Kidney tubule cell (primary cell): ENCODE measurements at regions not wholly inside any gene's neighbourhood (a gene's known extent, or its start where the extent isn't known, plus 50 kb on each side); places are given as distances from the start of the nearest gene placed in this dataset.
"Not testable (repeated sequence)": the region's sequence is repeated elsewhere in the genome, so short reads cannot be mapped to it uniquely, and the experiment has no call there.

Experiments used
- DNase-seq: peaks from one replicate; pipeline ENCODE4 v3.0.0-alpha.2; 2018; ENCODE audit warnings: low spot score

DNA sequence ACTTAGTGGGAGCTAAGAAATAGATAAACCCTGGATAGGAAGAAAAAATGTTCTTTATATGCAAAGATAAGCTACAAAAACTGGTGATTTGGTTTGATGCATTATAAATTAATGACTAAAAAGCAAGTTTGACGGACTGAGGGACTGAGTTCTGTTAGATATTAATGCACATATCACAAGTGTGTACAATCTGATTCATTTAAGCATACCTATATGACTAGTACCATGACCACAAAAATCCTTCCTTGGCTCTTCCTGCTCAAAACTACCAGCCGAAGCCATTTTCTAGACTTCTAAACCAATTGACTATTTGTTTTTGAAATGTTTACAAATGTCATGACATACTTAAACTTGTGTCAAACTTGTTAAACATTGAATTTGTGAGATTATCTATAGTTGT lies 374.5 kb upstream of the MON1B start:
- peak; percentile 46 for DNase-seq

DNA sequence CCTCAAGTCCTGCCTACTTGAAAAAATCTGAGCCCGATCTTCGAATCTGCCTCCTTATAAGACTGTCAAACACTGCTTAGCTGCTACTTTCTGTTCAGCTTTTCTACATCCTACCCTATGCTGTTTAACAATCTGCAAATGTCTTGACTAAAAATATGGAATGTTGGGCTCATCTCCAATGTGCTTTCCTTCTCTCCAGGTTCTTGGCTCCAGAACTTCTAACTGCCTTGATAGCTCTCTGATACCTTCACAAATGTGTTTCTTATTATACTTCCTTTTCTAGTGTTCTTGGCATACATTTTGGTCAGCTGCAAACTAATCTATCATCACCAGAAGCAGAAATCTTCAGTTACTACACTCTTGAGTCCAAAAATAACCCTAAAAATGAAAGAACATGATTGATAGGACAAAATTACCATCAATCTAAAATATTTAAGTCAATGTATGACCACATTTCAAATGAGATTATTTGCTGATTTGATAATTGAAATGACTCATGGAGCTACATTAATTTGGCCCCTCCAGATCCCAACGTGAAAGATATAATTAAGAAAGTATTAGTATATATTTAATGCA lies 372.3 kb upstream of the MON1B start:
- no peak for DNase-seq

DNA sequence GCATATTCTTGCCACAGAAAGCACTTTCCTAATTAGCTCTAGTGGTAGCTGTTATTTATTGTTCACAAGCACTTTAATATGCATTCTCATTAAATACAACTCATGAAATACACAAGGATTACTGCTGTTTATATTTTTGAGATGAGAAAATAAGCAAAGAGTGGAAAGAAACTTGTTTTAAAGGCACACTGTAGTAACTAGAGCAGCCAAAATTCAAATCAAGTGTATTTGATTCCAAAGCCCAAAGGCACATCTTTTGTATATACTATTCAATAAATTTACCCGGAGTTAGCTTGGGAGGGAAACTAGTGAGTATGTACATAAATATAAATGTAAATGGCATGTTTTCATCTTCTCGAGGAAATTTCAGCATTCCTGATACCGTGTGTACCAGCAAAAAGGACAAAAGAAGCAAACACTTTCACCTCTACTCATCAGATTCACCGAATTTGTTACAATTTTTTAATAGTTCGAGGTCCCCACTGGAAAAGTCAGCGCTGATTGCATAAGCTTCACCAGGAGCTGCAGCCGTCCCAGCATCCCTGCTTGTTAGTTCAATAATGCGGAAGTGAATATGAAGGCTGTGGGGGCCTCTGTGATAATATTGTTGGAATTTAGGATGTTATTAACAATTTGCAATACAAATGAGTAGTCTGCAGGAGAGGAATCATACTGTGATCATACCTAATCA lies 371.6 kb upstream of the MON1B start:
- no peak for DNase-seq

DNA sequence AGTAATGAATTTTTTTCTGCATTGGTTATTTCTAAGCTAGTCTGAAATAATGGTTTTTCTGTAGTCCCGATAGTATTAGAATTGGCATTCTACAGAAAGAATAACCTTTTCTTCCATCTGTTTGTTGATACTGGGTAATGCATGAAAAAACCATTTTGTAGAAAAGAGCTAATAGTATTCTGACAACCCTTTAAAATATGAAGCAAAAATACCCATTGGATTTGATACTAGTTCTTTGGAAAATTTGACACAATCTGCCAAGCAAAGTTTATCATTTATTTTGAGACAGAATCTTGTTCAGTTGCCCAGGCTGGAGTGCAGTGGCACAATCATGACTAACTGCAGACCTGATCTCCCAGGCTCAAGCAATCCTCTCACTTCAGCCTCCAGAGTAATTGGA lies 366.8 kb upstream of the MON1B start:
- DNase-seq, result no peak

DNA sequence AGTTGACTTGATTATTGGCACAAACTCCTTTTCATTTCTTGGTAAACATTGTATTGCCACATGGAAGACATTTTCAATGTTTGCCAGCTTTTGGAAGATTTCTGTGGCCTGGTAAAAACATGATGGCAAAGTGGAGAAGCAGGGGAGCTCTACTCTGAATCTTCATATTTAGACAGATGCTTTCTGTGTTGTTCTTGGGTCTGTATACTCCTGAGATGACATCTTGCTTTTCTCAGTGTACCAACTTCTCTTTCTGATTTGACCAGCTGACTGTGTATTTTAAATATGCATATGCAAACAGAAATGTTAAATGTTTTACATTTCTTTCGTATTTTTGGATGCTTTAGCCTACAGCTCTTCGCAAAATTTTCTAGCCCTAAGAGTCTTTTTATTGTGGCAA lies 366.2 kb upstream of the MON1B start:
- DNase-seq, result no peak

DNA sequence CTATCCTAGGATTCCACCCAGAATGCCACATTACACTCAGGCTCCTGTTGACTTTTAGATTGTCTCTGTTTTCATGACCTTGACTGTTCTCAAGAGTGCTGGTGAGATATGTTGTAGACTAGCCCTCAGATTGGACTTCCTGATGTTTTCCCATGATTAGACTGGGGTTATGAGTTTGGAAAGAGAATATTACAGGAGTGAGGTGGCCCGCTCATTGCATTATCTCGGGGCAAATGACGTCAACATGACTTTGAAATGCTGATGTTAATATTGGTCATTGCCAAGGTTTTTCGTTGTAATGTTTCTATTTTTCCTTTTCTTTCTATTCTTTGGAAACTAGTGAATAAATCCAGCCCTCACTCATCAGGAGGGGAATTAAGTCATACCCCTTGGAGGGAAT lies 355.7 kb upstream of the MON1B start:
- no peak for DNase-seq

DNA sequence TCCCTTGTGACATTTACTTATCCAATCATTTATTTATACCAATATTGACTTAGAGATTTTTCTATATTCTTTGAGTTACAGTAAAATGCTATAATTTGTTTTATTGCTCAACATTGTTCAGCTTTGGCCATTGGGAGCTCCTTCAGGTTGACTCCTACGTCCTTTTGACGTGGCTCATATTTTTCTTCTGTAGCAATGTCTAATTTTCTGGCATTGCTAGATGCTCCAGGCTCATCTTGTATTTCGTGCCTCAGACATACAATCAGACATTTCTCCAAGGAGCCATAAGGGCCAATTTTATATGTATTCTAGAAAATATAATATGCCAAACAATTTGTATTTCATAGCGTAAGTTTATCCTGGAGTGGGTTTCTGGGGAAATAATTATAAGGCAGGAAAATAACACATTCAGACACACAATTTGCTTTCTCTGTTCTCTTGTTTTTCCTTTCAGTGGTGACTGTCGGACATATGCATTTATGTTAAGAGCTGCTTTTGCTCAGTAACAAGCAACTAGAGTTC lies 355.1 kb upstream of the MON1B start:
- no peak for DNase-seq

DNA sequence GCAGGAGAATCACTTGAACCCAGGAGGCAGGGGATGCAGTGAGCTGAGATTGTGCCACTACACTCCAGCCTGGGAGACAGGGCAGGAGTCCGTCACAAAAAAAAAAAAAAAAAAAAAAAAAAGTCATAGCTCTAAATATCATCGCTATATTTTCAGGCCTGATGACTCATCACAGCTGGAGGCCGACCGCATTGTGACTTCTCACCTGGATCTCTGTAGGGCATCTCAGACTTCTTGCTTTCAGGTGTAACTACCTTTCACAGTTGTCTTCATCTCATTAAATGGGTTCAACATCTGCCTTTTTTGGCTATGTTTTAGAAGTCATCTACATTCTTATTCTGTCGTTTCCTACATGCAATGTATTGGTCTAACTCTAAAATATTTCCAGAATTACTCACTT lies 353.1 kb upstream of the MON1B start:
- no peak for DNase-seq

DNA sequence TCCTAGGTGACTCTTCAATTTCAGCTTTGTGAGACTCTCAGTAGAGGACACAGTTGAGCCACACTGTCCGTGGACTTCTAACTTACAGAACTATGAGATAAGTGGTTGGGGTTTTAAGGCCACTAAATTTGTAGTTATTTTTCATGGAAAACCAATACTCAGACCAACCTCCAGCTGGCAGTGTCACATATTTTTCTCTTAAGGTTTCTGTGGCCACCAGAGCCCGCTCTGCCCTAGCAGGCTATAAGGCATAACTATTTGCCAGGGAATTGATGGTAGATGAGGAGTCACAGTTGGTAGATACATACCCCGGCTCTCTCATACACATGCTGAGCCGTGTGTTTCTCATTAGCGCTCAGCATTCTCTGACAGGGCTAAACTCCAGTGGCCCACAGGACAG lies 336.8 kb upstream of the MON1B start:
- DNase-seq, result peak; percentile 27

DNA sequence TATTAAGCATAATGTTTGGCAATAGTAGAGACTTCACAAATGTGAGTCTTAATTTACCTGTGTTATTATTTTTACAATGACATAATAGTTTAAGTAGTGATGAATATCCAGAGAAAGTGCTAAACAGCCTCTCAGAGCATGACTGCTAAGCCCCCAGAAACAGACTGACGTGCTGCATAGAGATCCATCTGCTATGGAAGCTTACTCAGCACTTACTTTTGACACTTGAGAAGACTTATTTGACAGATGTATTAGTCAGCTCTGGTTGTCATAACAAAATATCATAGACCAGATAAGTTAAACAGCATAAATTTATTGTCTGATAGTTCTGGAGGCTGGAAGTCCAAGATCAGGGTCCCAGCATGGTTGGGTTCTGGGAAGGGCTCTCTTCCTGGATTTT lies 334.9 kb upstream of the MON1B start:
- no peak for DNase-seq

DNA sequence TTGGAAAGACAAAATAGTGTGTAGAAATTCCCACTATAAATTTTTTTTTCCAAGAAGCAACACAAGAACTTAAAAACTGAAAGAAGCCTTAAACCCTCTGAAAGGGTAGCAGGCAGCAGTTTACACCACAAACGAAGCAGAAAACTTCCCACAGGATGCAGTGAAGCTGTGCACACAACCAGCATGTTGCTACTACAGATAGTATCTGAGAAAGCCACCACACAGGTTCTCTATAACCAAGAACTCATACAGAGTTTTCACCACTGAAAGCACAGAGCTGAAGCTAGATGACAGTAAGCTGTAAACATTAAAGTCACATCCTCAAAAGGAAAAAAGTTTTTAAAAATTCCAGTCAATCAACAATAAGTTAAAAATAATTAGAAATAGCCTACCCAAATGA lies 333.6 kb upstream of the MON1B start:
- no peak for DNase-seq

DNA sequence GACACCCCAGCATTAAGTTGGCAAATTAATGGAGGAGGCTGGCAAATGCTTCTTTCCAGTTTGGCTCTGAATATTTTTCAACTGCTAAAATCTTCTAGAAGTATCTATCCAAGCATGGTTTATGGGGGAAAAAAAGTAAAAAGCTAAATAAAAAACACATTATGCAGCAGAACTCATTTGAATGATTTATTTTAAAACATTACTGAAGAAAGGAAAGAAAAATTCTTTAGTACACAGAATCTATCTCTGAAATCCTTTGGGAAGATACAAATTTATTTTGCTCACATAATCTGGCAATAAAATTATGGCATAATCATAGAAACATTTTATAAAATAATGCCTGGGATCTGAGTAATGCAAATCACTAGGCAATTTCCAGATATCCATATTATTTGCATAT lies 328.1 kb upstream of the MON1B start:
- DNase-seq, result no peak

DNA sequence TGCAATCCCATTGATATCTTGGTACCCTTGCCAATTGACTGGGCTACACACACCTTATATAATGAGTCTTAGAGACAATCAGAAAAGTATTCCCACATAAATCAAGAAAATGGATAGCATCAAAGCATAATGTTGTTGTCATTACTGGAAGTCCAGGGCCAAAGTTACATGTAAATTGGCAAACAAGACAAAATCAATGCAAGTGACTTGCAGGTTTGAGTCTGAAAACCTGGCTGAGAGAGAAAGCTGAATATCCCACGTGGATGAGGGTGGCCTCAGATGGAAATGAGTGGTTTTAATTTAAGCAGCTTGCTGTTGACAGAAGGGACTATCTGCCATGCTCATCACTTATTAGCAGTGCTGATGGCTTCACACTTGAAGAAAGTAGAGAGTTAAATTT lies 324.0 kb upstream of the MON1B start:
- DNase-seq, result no peak

DNA sequence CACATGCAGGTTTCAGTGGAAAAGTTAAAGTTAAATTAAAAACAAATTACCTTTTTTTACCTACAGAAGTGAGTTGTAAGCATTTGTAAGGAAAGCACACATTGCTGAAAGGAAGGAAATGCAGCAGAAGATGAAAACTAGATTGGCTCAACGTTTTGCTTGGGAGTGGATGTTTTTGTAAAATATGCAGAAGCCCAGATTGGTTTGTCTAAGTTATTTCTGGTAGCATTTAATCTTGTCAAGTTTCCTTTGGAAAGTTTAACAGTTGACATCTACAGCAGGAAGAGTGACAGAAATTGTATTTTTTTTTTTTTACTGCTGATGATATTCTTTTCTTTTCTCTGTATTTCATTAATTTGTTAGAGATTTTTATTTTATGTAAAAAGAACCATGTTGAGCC lies 315.1 kb upstream of the MON1B start:
- no peak for DNase-seq

DNA sequence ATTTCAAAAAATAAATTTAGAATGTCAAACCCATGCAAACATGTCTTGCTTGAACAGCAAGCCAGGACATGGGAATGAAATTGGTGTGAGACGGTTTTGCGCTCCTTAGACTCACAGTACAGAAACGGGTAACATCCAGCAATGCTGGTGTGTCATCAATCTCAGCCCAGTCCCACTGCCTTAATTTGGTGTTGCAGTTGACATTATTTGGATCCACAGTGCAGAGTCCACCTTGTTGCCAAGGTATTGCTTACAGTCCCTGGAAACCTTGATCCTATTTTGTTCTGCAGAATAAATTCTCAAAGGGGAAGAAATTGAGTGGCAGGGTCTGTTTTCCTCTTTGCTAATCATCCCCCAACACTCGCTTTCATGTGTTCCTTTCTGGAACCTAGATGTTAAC lies 311.6 kb upstream of the MON1B start:
- DNase-seq, result no peak

DNA sequence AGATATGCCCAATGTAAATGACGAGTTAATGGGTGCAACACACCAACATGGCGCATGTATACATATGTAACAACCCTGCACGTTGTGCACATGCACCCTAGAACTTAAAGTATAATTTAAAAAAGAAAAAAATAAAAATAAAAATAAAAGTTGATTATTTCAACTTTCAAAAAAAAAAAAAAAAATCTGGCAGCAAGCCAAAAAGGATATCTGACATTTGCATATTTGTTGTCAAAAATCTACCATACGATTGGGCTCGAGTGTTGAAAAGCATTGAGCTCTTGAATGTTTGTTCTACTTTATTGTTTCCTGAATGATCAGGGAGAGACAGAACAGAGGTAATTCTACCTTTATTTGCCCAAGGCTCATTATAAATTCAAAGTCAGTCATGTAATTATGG lies 310.5 kb upstream of the MON1B start:
- not testable (repeated sequence) for DNase-seq

DNA sequence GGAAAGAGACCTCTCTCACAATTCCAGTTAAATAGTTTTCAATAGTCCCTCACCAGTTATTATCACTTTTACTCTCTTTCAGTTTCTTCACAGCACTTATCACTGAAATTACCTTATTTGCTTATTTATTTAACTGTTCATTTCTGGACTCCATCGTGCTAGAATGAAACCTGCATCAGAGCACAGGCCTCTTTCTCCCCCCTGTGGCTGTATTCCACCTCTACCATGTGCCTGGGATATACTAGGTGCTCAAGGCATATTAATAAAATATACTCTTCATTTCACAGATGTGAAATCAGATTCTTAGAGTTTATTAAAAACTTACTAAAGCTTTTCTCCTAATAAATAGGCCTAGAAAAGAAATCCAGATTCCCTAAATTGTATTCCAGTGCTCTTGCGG lies 308.9 kb upstream of the MON1B start:
- peak; percentile 7 for DNase-seq

DNA sequence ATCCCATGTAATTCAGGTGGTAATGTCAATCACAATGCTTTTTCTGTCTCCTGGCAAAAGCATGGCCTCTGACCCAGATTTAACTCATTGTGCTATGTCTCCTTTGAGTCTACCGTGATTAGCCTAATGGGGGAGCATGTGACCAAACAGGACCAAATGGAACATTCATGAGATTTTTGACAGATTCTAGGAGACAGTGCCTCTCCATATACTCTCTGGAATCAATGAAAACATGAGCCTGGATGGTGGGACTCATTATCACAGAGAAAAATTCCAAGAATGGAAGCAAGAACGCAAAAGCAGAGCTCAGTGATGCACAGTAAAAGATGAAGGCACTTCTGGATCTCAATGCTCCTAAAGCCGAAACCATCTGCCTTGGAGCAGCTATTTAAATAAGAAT lies 307.9 kb upstream of the MON1B start:
- no peak for DNase-seq

DNA sequence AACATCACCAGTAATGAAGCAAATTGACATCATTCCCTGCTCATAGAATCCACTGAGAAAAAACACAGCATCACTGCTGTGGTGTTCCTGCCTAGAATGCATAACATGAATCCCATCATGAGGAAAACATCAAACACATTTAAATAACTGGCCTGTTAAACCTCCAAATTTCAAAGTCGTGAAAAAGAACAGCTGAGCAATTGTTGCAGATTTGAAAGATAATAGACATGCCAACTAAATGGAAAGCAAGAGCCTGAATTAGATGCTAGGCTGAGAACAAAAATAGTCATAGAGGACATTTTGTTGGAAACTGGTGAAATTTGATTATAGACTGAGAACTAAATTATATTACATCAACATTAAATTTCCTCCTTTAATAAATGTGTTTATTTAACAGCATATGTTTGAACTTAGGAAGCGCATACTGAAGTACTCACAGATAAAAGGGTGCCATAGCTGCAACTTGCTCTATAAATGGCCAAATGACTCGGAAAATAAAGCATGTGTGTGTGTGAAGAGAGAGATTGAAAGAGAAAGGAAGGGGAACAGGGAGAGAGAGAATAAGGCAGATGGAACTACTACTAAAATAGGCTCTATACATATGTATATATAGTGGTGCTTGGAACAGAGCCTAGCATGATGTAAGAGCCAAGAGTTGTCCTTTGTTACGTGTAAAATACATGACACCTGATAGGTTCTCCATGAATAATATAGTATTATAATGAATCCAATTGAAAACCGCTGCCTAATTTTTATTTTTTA lies 305.0 kb upstream of the MON1B start:
- no peak for DNase-seq

DNA sequence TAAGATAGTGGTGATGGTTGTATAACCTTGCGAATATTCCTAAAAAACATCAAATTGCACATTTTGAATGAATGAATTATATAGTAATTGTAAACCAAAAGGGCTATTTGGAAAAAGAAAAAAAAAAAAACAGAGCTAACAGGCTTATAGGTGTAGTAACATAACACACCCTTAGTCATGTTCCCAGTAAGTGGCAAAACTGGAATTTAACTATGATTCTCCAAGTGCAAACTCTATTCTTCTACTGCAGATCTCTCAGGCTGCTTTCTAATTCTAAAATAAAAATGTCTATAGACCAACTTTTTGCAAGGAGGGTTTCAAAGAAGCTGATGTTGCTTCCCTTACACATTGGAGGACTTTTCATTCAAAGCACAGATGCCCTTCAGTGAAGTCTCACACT lies 293.2 kb upstream of the MON1B start:
- no peak for DNase-seq

DNA sequence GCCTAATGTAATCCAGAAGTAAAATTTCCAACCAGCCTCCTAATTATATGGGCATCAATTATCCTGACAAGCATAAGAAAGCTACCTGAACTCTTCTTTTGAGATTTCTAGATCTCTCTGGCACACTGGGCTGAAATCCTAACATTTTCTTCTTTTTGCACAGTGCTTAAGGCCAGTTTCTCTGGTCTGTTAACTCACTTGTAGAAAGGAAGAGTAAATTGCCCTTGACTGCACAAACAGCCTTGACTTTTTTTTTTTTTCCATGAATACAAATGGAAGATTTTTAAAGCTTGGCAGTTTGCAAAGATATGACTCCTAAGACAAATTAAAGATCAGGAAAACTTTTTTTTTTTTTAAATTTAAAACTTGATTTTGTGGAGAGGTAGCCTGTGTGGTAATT lies 291.2 kb upstream of the MON1B start:
- DNase-seq, result peak; percentile 33

DNA sequence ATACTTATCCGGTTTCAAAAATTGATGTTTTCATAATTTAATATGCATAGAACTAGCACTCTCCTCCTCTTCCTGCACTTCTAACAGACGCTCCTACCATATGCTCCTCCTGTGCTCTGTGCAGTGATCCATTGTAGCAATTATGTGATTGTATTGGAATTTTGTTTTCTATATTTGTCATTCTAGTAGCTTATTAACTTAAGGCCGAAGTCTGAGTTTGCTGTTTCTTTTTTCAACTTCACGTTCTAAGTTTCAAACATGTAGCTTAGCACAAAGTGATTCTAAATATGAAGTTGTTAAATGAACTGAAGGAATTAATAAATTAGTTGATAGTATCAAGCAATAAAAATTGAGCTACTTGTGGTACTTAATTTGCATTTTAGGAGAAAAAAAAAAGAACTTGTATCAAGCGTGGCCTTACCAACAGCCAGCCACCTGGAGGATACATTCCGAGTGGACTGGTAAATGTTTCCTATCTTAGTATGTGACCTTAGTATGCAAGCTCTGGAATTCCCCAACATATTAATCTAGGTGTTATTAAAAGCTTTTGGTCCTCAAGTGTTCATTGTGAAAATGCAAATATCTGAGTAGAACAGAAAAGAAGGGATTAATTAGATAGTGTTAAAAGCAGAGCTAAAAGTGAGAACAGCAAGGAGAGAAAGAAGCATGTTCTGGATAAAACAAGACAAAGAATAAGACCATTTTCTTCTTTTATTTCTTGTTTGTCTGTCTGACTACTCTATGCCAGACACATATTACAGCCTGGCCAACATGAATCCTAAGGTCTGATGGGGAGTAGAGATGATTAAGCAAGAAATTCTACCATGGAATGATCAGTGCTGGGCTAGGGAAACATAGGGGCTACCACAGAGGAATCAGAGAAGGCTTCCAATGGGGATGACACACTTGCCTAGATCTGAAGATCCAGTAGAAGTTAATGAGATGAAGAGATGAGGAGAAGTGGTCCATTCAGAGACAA lies 290.4 kb upstream of the MON1B start:
- peak; percentile 95 for DNase-seq
